HG03571 (cell line): ENCODE measurements at regions not wholly inside any gene's neighbourhood (a gene's known extent, or its start where the extent isn't known, plus 50 kb on each side); places are given as distances from the start of the nearest gene placed in this dataset.

ENCODE experiments used
- ATAC-seq: cut with Tn5 transposase; IDR thresholded peaks from one replicate; pipeline ENCODE4 v1.9.1; 2021; ENCODE audit not compliant: unreplicated experiment

GRCh38 chr1:59046730-59047157, 250.2 kb upstream of the FGGY start:
- ATAC-seq, result peak; percentile 90

- no peak for ATAC-seq
These were observed 245.9 kb upstream of the FGGY start for GRCh38 chr1:59051007-59051406.

- ATAC-seq, result no peak
These were observed 244.7 kb upstream of the FGGY start for GRCh38 chr1:59052166-59052590.

- no peak for ATAC-seq
These were observed 242.7 kb upstream of the FGGY start for GRCh38 chr1:59054172-59054571.

GRCh38 chr1:59055908-59056719, 240.8 kb upstream of the FGGY start:
- no peak for ATAC-seq

- ATAC-seq, result no peak
These were observed 239.6 kb upstream of the FGGY start for GRCh38 chr1:59057211-59057694.

GRCh38 chr1:59057796-59058195, 239.1 kb upstream of the FGGY start:
- ATAC-seq, result no peak

GRCh38 chr1:59058665-59059439, 238.0 kb upstream of the FGGY start:
- no peak for ATAC-seq

- ATAC-seq, result no peak
These were observed 235.0 kb upstream of the FGGY start for GRCh38 chr1:59061876-59062275.

GRCh38 chr1:59062743-59063142, 234.2 kb upstream of the FGGY start:
- ATAC-seq, result no peak

- no peak for ATAC-seq
These were observed 233.4 kb upstream of the FGGY start for GRCh38 chr1:59063501-59063900.

- no peak for ATAC-seq
These were observed 232.3 kb upstream of the FGGY start for GRCh38 chr1:59064592-59064991.

- no peak for ATAC-seq
These were observed 230.7 kb upstream of the FGGY start for GRCh38 chr1:59066236-59066635.

- ATAC-seq, result no peak
These were observed 226.3 kb upstream of the FGGY start for GRCh38 chr1:59070610-59071009.

GRCh38 chr1:59071289-59071688, 225.6 kb upstream of the FGGY start:
- ATAC-seq, result no peak

- no peak for ATAC-seq
These were observed 224.9 kb upstream of the FGGY start for GRCh38 chr1:59071876-59072582.

- ATAC-seq, result no peak
These were observed 224.3 kb upstream of the FGGY start for GRCh38 chr1:59072583-59072947.

GRCh38 chr1:59074598-59074997, 222.3 kb upstream of the FGGY start:
- no peak for ATAC-seq

GRCh38 chr1:59075021-59075420, 221.9 kb upstream of the FGGY start:
- ATAC-seq, result no peak

- ATAC-seq, result no peak
These were observed 220.3 kb upstream of the FGGY start for GRCh38 chr1:59076612-59077011.

GRCh38 chr1:59077466-59078069, 219.3 kb upstream of the FGGY start:
- ATAC-seq, result no peak
